ENCODE measurements at regions not wholly inside any gene's neighbourhood (a gene's known extent, or its start where the extent isn't known, plus 50 kb on each side); places are given as distances from the start of the nearest gene placed in this dataset.

- no peaks in the 10 kb centered on the region for H3K9me3 Mint-ChIP-seq
- H3K27me3 Mint-ChIP-seq (ENCODE audit: low read depth): peaks cover 4% of the 10 kb centered on the region
Observed at GRCh38 chr16:56108724-56109123, 82.6 kb upstream of the GNAO1 start.

DNA sequence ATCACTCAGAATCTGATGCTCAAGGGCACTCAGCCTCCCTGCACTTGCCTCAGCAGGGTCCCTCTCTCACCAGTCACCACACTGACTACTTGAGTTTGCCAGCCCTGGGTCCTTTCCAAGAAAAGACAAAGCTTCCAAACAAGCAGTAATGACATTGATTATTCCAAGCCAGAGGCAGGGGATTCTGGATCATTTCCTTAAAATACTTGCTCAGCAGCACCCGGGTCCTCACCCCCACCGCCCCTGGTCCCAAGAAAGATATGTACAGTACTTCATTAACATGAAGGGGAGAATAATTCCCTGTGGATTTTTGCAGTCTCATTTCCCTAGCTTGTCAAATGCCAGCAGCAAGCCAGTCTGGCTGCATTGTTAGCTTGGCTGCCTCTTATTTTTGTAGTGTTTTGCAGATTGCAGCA, 83.2 kb upstream of the GNAO1 start:
- no peak overlapping the region for H3K4me3 Mint-ChIP-seq
- H3K4me1 Mint-ChIP-seq (ENCODE audit: low read depth): no peaks in the 10 kb centered on the region
- no peaks in the 10 kb centered on the region for H3K9me3 Mint-ChIP-seq
- ATAC-seq (no peak), DNase-seq (no peak)
- H3K36me3 Mint-ChIP-seq (ENCODE audit: insufficient read depth): no peaks in the 10 kb centered on the region
- peaks cover 4% of the 10 kb centered on the region for H3K27me3 Mint-ChIP-seq (ENCODE audit: low read depth)

More at GRCh38 chr16:56108724-56109123, 82.6 kb upstream of the GNAO1 start:
- no peak for DNase-seq
- Mint-ChIP-seq H3K36me3 (ENCODE audit: insufficient read depth) (no peaks in the 10 kb centered on the region), H3K4me1 (ENCODE audit: low read depth) (no peaks in the 10 kb centered on the region), H3K4me3 (no peak overlapping the region)
- ATAC-seq: no peak

GRCh38 chr16:56106527-56106926, 84.8 kb upstream of the GNAO1 start:
- no peak for DNase-seq
- Mint-ChIP-seq H3K4me3 (no peak overlapping the region), H3K36me3 (ENCODE audit: insufficient read depth) (no peaks in the 10 kb centered on the region), H3K4me1 (ENCODE audit: low read depth) (no peaks in the 10 kb centered on the region), H3K9me3 (no peaks in the 10 kb centered on the region), H3K27me3 (ENCODE audit: low read depth) (peaks cover 4% of the 10 kb centered on the region)
- ATAC-seq: no peak

GRCh38 chr16:56102906-56103305, 88.4 kb upstream of the GNAO1 start:
- ATAC-seq: no peak
- no peak for DNase-seq
- no peak overlapping the region for H3K4me3 Mint-ChIP-seq
- no peaks in the 10 kb centered on the region for H3K9me3 Mint-ChIP-seq
- no peaks in the 10 kb centered on the region for H3K36me3 Mint-ChIP-seq (ENCODE audit: insufficient read depth)
- H3K27me3 Mint-ChIP-seq (ENCODE audit: low read depth): peaks cover 6% of the 10 kb centered on the region
- H3K4me1 Mint-ChIP-seq (ENCODE audit: low read depth): no peaks in the 10 kb centered on the region

- Mint-ChIP-seq H3K9me3 (no peaks in the 10 kb centered on the region), H3K4me1 (ENCODE audit: low read depth) (no peaks in the 10 kb centered on the region), H3K36me3 (ENCODE audit: insufficient read depth) (no peaks in the 10 kb centered on the region), H3K4me3 (no peak overlapping the region), H3K27me3 (ENCODE audit: low read depth) (peaks cover 6% of the 10 kb centered on the region)
- ATAC-seq: no peak
- no peak for DNase-seq
Observed at GRCh38 chr16:56102183-56102686, 89.1 kb upstream of the GNAO1 start.

DNA sequence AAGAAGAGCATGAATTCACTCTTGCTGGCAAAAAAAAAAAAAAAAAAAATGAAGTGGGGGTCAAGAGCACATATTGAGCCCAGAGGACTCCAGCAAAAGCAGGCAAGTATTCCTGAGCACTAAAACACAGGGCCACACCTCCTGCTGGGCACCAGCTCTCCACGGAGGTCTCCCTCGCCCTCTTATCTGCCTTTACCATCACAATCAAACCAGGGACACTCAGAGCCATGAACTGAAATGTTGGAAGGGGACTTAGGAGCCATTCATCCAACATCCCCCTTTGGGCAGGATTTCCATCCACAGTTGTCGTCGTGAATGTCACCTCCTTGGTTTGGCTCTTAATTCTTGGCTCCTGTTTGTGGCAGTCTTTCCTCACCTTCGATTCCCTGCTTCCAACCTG, 89.8 kb upstream of the GNAO1 start:
- H3K27me3 Mint-ChIP-seq (ENCODE audit: low read depth): peaks cover 6% of the 10 kb centered on the region
- ATAC-seq: no peak
- no peak for DNase-seq
- H3K36me3 Mint-ChIP-seq (ENCODE audit: insufficient read depth): no peaks in the 10 kb centered on the region
- H3K4me1 Mint-ChIP-seq (ENCODE audit: low read depth): no peaks in the 10 kb centered on the region
- H3K9me3 Mint-ChIP-seq: no peaks in the 10 kb centered on the region
- H3K4me3 Mint-ChIP-seq: no peak overlapping the region

- H3K4me3 Mint-ChIP-seq: no peak overlapping the region
- H3K27me3 Mint-ChIP-seq (ENCODE audit: low read depth): peaks cover 5% of the 10 kb centered on the region
- H3K9me3 Mint-ChIP-seq: no peaks in the 10 kb centered on the region
- DNase-seq (no peak), ATAC-seq (no peak)
- H3K36me3 Mint-ChIP-seq (ENCODE audit: insufficient read depth): no peaks in the 10 kb centered on the region
- H3K4me1 Mint-ChIP-seq (ENCODE audit: low read depth): no peaks in the 10 kb centered on the region
Observed at GRCh38 chr16:56097306-56097705, 94.0 kb upstream of the GNAO1 start.

DNA sequence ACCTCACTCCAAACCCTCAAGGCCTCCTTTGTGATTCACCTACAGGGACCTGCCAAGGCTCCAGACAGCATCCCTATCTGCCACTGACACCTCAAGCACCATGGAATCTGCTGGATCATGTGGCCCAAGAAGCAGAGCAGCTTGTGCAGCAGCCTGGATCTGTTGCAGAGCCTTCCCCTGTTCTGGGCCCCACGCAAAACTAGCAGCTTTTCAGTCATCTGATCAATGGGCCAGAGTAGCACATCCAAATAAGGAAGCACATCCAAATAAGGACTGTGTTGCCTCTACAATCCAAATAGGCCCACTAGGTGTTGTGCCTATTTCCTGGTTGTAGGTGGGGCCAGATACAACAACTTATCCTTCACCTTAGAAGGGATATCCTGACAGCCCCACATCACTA, 97.1 kb upstream of the GNAO1 start:
- no peak overlapping the region for H3K4me3 Mint-ChIP-seq
- DNase-seq (no peak), ATAC-seq (no peak)
- no peaks in the 10 kb centered on the region for H3K4me1 Mint-ChIP-seq (ENCODE audit: low read depth)
- peaks cover 5% of the 10 kb centered on the region for H3K27me3 Mint-ChIP-seq (ENCODE audit: low read depth)
- H3K9me3 Mint-ChIP-seq: no peaks in the 10 kb centered on the region
- H3K36me3 Mint-ChIP-seq (ENCODE audit: insufficient read depth): no peaks in the 10 kb centered on the region

DNA sequence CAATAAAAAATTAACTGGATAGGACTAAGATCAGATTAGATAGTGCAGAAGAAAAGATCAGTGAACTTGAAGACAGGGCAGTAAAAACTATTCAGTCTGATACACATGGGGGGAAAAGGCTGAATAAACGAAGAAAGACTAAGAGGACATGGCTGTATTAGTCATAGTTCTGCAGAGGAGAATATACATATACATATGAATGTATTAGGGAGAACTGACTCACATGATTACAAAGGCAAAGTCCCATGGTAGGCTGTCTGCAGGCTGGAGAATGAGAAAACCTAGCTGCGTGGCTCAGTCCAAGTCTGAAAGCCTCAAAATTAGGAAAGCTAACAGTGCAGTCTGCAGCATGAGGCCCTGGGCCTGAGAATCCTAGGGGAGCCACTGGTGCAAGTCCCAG, 98.2 kb upstream of the GNAO1 start:
- H3K36me3 Mint-ChIP-seq (ENCODE audit: insufficient read depth): no peaks in the 10 kb centered on the region
- peaks cover 3% of the 10 kb centered on the region for H3K27me3 Mint-ChIP-seq (ENCODE audit: low read depth)
- ATAC-seq (peak in 1 of 2 donors; percentile 57), DNase-seq (no peak)
- no peak overlapping the region for H3K4me3 Mint-ChIP-seq
- H3K4me1 Mint-ChIP-seq (ENCODE audit: low read depth): no peaks in the 10 kb centered on the region
- H3K9me3 Mint-ChIP-seq: no peaks in the 10 kb centered on the region

DNA sequence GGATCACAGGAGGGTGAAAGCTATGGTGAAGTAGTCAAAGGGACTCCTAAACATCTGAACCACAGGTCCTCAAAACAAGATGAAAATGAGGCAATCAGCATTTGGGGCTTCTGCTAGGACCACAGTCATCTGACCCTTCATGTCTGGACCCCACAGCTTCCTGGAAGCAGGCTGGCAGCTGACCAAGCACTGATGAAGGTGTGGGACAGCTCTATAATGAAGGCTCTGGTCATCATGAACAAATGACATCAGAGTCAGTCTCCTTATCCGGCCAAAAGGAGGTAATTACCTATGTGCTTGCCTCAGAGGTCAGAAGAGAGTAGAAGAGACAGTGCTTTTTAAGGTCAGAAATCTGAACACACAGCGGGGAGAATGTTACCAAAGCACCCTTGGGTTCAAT, 101.2 kb upstream of the GNAO1 start:
- Mint-ChIP-seq H3K36me3 (ENCODE audit: insufficient read depth) (no peaks in the 10 kb centered on the region), H3K9me3 (no peaks in the 10 kb centered on the region), H3K4me3 (no peak overlapping the region), H3K27me3 (ENCODE audit: low read depth) (peaks cover 4% of the 10 kb centered on the region), H3K4me1 (ENCODE audit: low read depth) (no peaks in the 10 kb centered on the region)
- no peak for DNase-seq
- ATAC-seq: no peak

- ATAC-seq (no peak), DNase-seq (no peak)
- H3K4me3 Mint-ChIP-seq: no peak overlapping the region
- peaks cover 2% of the 10 kb centered on the region for H3K27me3 Mint-ChIP-seq (ENCODE audit: low read depth)
- no peaks in the 10 kb centered on the region for H3K9me3 Mint-ChIP-seq
- H3K4me1 Mint-ChIP-seq (ENCODE audit: low read depth): no peaks in the 10 kb centered on the region
- no peaks in the 10 kb centered on the region for H3K36me3 Mint-ChIP-seq (ENCODE audit: insufficient read depth)
Observed at GRCh38 chr16:56087626-56088025, 103.7 kb upstream of the GNAO1 start.

GRCh38 chr16:56081371-56081770, 109.9 kb upstream of the GNAO1 start:
- Mint-ChIP-seq H3K9me3 (peaks cover 7% of the 10 kb centered on the region), H3K27me3 (ENCODE audit: low read depth) (peaks cover under 1% of the 10 kb centered on the region), H3K4me3 (no peak overlapping the region), H3K36me3 (ENCODE audit: insufficient read depth) (no peaks in the 10 kb centered on the region), H3K4me1 (ENCODE audit: low read depth) (no peaks in the 10 kb centered on the region)
- ATAC-seq (no peak), DNase-seq (no peak)

DNA sequence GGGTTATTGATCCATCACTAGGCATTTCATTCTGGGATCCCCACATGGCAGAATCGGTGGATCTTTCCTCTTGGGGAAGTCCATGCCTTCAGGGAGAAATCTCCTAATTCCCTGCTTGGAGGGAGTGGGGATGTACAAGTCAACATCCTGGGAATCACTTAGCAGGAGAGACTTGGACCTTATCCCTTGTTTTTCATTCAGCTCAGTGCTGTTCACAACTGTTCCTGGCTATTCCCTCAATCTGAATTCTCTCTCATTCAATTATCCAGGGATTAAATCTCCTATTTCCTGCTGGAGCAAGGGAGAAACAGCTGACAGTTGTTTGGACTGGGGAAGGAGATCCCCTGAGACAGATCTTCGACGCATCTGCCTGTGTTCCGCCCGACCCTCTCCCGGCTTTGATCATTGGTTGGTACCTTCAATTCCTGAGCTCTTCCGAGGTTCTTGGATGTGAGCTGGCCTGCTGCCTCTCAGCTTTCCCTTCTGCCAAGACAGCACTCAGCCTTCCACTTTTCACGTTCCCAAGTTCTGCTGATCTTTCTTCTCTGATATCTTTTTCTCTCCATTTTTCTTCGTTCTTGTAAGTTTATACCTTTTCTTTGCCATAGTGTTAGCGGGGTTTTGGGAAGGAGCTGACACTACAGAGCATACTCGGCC, 115.4 kb upstream of the GNAO1 start:
- H3K4me1 Mint-ChIP-seq (ENCODE audit: low read depth): no peaks in the 10 kb centered on the region
- H3K27me3 Mint-ChIP-seq (ENCODE audit: low read depth): peaks cover 14% of the 10 kb centered on the region
- no peak for ATAC-seq
- no peak overlapping the region for H3K4me3 Mint-ChIP-seq
- no peak for DNase-seq
- no peaks in the 10 kb centered on the region for H3K36me3 Mint-ChIP-seq (ENCODE audit: insufficient read depth)
- no peaks in the 10 kb centered on the region for H3K9me3 Mint-ChIP-seq

DNA sequence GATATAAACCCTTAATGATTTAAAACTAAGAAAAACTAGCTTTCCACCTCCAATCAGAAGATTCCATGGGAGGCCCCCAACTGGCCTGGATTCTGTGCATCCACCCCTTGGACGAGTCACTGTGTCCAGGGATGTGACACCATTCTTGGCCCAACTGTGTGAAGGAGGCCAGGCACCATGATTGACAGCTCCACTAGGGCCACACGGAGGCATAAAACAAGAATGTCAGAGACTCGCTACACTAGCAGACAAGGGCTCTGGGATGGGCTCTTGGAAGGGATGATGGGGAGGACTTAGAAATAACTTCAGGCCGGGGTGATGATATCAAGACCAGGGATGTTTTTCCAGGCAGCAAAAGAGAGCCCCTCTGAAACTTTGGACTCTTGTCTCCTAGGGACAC, 117.8 kb upstream of the GNAO1 start:
- Mint-ChIP-seq H3K36me3 (ENCODE audit: insufficient read depth) (no peaks in the 10 kb centered on the region), H3K9me3 (no peaks in the 10 kb centered on the region), H3K27me3 (ENCODE audit: low read depth) (peaks cover 14% of the 10 kb centered on the region), H3K4me3 (no peak overlapping the region), H3K4me1 (ENCODE audit: low read depth) (no peaks in the 10 kb centered on the region)
- ATAC-seq (no peak), DNase-seq (no peak)

DNA sequence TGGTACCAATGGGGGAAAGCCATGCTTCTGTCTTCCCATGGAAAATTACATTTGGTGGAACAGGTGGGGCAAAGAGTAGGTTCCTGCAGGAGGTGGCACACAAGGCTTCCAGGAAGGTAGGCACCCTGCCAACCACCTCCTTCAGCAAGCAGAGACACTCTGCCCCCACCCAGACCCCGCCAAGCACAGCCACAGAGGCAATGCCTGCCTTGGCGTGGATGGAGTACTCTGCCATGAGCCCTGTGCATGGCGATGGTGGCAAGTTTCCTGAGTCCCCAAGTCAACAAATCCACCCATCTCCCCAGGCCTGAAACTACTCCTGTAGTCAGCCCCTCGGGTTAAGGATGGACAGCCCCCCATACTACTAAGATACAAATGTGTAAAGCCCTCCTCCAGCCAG, 119.2 kb upstream of the GNAO1 start:
- DNase-seq (no peak), ATAC-seq (no peak)
- Mint-ChIP-seq H3K36me3 (ENCODE audit: insufficient read depth) (no peaks in the 10 kb centered on the region), H3K9me3 (no peaks in the 10 kb centered on the region), H3K4me1 (ENCODE audit: low read depth) (no peaks in the 10 kb centered on the region), H3K4me3 (no peak overlapping the region), H3K27me3 (ENCODE audit: low read depth) (peaks cover 14% of the 10 kb centered on the region)

Data from activated T-cell treated with anti-CD3 and anti-CD28 coated beads, Interleukin-2, amount 50 U/mL, for 4 hours (primary cell).